Left lobe of liver (tissue), 2 donors: ENCODE measurements at regions not wholly inside any gene's neighbourhood (a gene's known extent, or its start where the extent isn't known, plus 50 kb on each side); places are given as distances from the start of the nearest gene placed in this dataset.
"Not testable (repeated sequence)": the region's sequence is repeated elsewhere in the genome, so short reads cannot be mapped to it uniquely, and the experiment has no call there.

ENCODE experiments used
- ATAC-seq: fragments of 200-7000 bp; cut with Tn5 transposase; one replicate; pipeline ENCODE4 v1.9.1; 2020; ENCODE audit warnings: mild to moderate bottlenecking, moderate library complexity
- DNase-seq: peaks from one replicate; pipeline ENCODE4 v3.0.0-alpha.2; 2020; ENCODE audit warnings: low spot score
- donor health status: DM: no; HTN: no; CAD: no; lungs with moderate emphysema.
- donor health status: DM: no; HTN: yes; CAD: no.

- ATAC-seq: not testable (repeated sequence)
- peak; percentile 67 for DNase-seq
These were observed 56.1 kb upstream of the IQSEC3 start for GRCh38 chr12:10453-10852.

DNA sequence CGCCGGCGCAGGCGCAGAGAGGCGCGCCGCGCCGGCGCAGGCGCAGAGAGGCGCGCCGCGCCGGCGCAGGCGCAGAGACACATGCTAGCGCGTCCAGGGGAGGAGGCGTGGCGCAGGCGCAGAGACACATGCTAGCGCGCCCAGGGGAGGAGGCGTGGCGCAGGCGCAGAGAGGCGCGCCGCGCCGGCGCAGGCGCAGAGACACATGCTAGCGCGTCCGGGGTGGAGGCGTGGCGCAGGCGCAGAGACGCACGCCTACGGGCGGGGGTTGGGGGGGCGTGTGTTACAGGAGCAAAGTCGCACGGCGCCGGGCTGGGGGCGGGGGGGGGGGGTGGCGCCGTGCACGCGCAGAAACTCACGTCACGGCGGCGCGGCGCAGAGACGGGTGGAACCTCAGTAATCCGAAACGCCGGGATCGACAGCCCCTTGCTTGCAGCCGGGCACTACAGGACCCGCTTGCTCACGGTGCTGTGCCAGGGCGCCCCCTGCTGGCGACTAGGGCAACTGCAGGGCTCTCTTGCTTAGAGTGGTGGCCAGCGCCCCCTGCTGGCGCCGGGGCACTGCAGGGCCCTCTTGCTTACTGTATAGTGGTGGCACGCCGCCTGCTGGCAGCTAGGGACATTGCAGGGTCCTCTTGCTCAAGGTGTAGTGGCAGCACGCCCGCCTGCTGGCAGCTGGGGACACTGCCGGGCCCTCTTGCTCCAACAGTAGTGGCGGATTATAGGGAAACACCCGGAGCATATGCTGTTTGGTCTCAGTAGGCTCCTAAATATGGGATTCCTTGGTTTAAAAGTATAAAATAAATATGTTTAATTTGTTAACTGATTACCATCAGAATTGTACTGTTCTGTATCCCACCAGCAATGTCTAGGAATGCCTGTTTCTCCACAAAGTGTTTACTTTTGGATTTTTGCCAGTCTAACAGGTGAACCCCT lies 55.4 kb upstream of the IQSEC3 start:
- DNase-seq: peak; percentile 69
- not testable (repeated sequence) for ATAC-seq

DNA sequence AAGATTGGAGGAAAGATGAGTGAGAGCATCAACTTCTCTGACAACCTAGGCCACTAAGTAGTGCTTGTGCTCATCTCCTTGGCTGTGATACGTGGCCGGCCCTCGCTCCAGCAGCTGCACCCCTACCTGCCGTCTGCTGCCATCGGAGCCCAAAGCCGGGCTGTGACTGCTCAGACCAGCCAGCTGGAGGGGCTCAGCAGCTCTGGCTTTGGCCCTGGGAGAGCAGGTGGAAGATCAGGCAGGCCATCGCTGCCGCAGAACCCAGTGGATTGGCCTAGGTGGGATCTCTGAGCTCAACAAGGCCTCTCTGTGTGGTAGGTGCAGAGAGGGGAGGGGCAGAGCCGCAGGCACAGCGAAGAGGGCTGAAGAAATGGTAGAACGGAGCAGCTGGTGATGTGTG lies 54.3 kb upstream of the IQSEC3 start:
- peak; percentile 61 for DNase-seq
- not testable (repeated sequence) for ATAC-seq

GRCh38 chr12:12725-13640 lies 53.6 kb upstream of the IQSEC3 start:
- ATAC-seq: not testable (repeated sequence)
- peak; percentile 58 for DNase-seq

DNA sequence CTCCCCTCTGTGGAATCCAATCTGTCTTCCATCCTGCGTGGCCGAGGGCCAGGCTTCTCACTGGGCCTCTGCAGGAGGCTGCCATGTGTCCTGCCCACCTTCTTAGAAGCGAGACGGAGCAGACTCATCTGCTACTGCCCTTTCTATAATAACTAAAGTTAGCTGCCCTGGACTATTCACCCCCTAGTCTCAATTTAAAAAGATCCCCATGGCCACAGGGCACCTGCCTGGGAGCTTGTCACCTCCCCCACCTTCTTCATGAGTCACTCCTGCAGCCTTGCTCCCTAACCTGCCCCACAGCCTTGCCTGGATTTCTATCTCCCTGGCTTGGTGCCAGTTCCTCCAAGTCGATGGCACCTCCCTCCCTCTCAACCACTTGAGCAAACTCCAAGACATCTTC lies 52.7 kb upstream of the IQSEC3 start:
- ATAC-seq, DNase-seq: not testable (repeated sequence)

DNA sequence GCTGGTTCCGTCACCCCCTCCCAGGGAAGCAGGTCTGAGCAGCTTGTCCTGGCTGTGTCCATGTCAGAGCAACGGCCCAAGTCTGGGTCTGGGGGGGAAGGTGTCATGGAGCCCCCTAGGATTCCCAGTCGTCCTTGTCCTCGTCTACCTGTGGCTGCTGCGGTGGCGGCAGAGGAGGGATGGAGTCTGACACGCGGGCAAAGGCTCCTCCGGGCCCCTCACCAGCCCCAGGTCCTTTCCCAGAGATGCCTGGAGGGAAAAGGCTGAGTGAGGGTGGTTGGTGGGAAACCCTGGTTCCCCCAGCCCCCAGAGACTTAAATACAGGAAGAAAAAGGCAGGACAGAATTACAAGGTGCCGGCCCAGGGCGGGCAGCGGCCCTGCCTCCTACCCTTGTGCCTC lies 51.9 kb upstream of the IQSEC3 start:
- not testable (repeated sequence) for DNase-seq, ATAC-seq

- not testable (repeated sequence) for DNase-seq, ATAC-seq
These were observed 51.2 kb upstream of the IQSEC3 start for GRCh38 chr12:15381-15780.

- not testable (repeated sequence) for DNase-seq, ATAC-seq
These were observed 50.5 kb upstream of the IQSEC3 start for GRCh38 chr12:16019-16418.

DNA sequence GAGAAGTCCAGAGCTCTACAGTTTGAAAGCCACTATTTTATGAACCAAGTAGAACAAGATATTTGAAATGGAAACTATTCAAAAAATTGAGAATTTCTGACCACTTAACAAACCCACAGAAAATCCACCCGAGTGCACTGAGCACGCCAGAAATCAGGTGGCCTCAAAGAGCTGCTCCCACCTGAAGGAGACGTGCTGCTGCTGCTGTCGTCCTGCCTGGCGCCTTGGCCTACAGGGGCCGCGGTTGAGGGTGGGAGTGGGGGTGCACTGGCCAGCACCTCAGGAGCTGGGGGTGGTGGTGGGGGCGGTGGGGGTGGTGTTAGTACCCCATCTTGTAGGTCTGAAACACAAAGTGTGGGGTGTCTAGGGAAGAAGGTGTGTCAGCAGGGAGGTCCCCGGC lies 50.0 kb upstream of the IQSEC3 start:
- not testable (repeated sequence) for ATAC-seq

More for the DNA sequence above, 50.0 kb upstream of the IQSEC3 start:
- DNase-seq: not testable (repeated sequence)
